ENCODE measurements at regions not wholly inside any gene's neighbourhood (a gene's known extent, or its start where the extent isn't known, plus 50 kb on each side); places are given as distances from the start of the nearest gene placed in this dataset.

- DNase-seq (ENCODE audit: low read depth): no peak
- no peak overlapping the region for H3K4me3 ChIP-seq (ENCODE audit: low read depth, low read length)
- no peak for TF ChIP-seq CTCF (IDR thresholded peaks at IDR 0.05; ENCODE audit: insufficient read depth, low read depth, low read length, missing control alignments)
These were observed 516.0 kb upstream of the SPHKAP start for GRCh38 chr2:228697456-228697855.

GRCh38 chr2:228690681-228691080 lies 509.2 kb upstream of the SPHKAP start:
- no peak for TF ChIP-seq CTCF (IDR thresholded peaks at IDR 0.05; ENCODE audit: insufficient read depth, low read depth, low read length, missing control alignments)
- H3K4me3 ChIP-seq (ENCODE audit: low read depth, low read length): no peak overlapping the region
- no peak for DNase-seq (ENCODE audit: low read depth)

- DNase-seq (ENCODE audit: low read depth): no peak
- no peak for TF ChIP-seq CTCF (IDR thresholded peaks at IDR 0.05; ENCODE audit: insufficient read depth, low read depth, low read length, missing control alignments)
These were observed 507.6 kb upstream of the SPHKAP start for GRCh38 chr2:228689053-228689452.

GRCh38 chr2:228688007-228688645 lies 506.6 kb upstream of the SPHKAP start:
- TF ChIP-seq CTCF (IDR thresholded peaks at IDR 0.05; ENCODE audit: insufficient read depth, low read depth, low read length, missing control alignments): no peak
- DNase-seq (ENCODE audit: low read depth): no peak

More at GRCh38 chr2:228689053-228689452, 507.6 kb upstream of the SPHKAP start:
- H3K4me3 ChIP-seq (ENCODE audit: low read depth, low read length): no peak overlapping the region

GRCh38 chr2:228681979-228682378 lies 500.5 kb upstream of the SPHKAP start:
- DNase-seq (ENCODE audit: low read depth): peak; percentile 5
- H3K4me3 ChIP-seq (ENCODE audit: low read depth, low read length): no peak overlapping the region
- no peak for TF ChIP-seq CTCF (IDR thresholded peaks at IDR 0.05; ENCODE audit: insufficient read depth, low read depth, low read length, missing control alignments)

More at GRCh38 chr2:228688007-228688645, 506.6 kb upstream of the SPHKAP start:
- no peak overlapping the region for H3K4me3 ChIP-seq (ENCODE audit: low read depth, low read length)

GRCh38 chr2:228681426-228681825 lies 499.9 kb upstream of the SPHKAP start:
- TF ChIP-seq CTCF (IDR thresholded peaks at IDR 0.05; ENCODE audit: insufficient read depth, low read depth, low read length, missing control alignments): peak; percentile 10
- no peak for DNase-seq (ENCODE audit: low read depth)

GRCh38 chr2:228678110-228678509 lies 496.6 kb upstream of the SPHKAP start:
- DNase-seq (ENCODE audit: low read depth): no peak
- H3K4me3 ChIP-seq (ENCODE audit: low read depth, low read length): no peak overlapping the region
- TF ChIP-seq CTCF (IDR thresholded peaks at IDR 0.05; ENCODE audit: insufficient read depth, low read depth, low read length, missing control alignments): no peak

More at GRCh38 chr2:228681426-228681825, 499.9 kb upstream of the SPHKAP start:
- H3K4me3 ChIP-seq (ENCODE audit: low read depth, low read length): no peak overlapping the region

Measured in GM12865 (cell line).